HG03097 (cell line): ENCODE measurements at regions not wholly inside any gene's neighbourhood (a gene's known extent, or its start where the extent isn't known, plus 50 kb on each side); places are given as distances from the start of the nearest gene placed in this dataset.
"Not testable (repeated sequence)": the region's sequence is repeated elsewhere in the genome, so short reads cannot be mapped to it uniquely, and the experiment has no call there.

Experiments
- ATAC-seq: cut with Tn5 transposase; IDR thresholded peaks from one replicate; pipeline ENCODE4 v1.9.1; 2021; ENCODE audit not compliant: unreplicated experiment, low FRiP score

GRCh38 chr15:95737060-95737459, 593.4 kb upstream of the NR2F2 start:
- no peak for ATAC-seq

- no peak for ATAC-seq
Observed at GRCh38 chr15:95739131-95739530, 591.4 kb upstream of the NR2F2 start.

GRCh38 chr15:95741830-95742229, 588.7 kb upstream of the NR2F2 start:
- no peak for ATAC-seq

GRCh38 chr15:95742256-95742655, 588.2 kb upstream of the NR2F2 start:
- no peak for ATAC-seq

- ATAC-seq, result no peak
Observed at GRCh38 chr15:95742836-95743235, 587.7 kb upstream of the NR2F2 start.

GRCh38 chr15:95757171-95757570, 573.3 kb upstream of the NR2F2 start:
- no peak for ATAC-seq

- ATAC-seq, result no peak
Observed at GRCh38 chr15:95758451-95758850, 572.0 kb upstream of the NR2F2 start.

- ATAC-seq, result no peak
Observed at GRCh38 chr15:95758851-95759250, 571.6 kb upstream of the NR2F2 start.

GRCh38 chr15:95760508-95760907, 570.0 kb upstream of the NR2F2 start:
- no peak for ATAC-seq

- no peak for ATAC-seq
Observed at GRCh38 chr15:95761501-95762165, 568.9 kb upstream of the NR2F2 start.

- no peak for ATAC-seq
Observed at GRCh38 chr15:95763426-95763825, 567.1 kb upstream of the NR2F2 start.

- no peak for ATAC-seq
Observed at GRCh38 chr15:95765161-95765560, 565.3 kb upstream of the NR2F2 start.

GRCh38 chr15:95770196-95770595, 560.3 kb upstream of the NR2F2 start:
- ATAC-seq, result no peak

GRCh38 chr15:95772982-95773381, 557.5 kb upstream of the NR2F2 start:
- no peak for ATAC-seq

- no peak for ATAC-seq
Observed at GRCh38 chr15:95784508-95784907, 546.0 kb upstream of the NR2F2 start.

GRCh38 chr15:95785276-95785675, 545.2 kb upstream of the NR2F2 start:
- ATAC-seq, result not testable (repeated sequence)

GRCh38 chr15:95793231-95793630, 537.3 kb upstream of the NR2F2 start:
- ATAC-seq, result no peak

GRCh38 chr15:95795386-95795785, 535.1 kb upstream of the NR2F2 start:
- ATAC-seq, result no peak

- no peak for ATAC-seq
Observed at GRCh38 chr15:95799286-95800200, 531.0 kb upstream of the NR2F2 start.

GRCh38 chr15:95804484-95804883, 526.0 kb upstream of the NR2F2 start:
- no peak for ATAC-seq

- ATAC-seq, result no peak
Observed at GRCh38 chr15:95812491-95812890, 518.0 kb upstream of the NR2F2 start.

- no peak for ATAC-seq
Observed at GRCh38 chr15:95814908-95815307, 515.6 kb upstream of the NR2F2 start.
